Activated naive CD4-positive, alpha-beta T cell treated with Interleukin-2 at 50 U/mL for 16 hours (primary cell): ENCODE measurements at regions not wholly inside any gene's neighbourhood (a gene's known extent, or its start where the extent isn't known, plus 50 kb on each side); places are given as distances from the start of the nearest gene placed in this dataset.

ENCODE experiments used
- DNase-seq: peaks from one replicate; pipeline ENCODE4 v3.0.0-alpha.2; 2020

DNA sequence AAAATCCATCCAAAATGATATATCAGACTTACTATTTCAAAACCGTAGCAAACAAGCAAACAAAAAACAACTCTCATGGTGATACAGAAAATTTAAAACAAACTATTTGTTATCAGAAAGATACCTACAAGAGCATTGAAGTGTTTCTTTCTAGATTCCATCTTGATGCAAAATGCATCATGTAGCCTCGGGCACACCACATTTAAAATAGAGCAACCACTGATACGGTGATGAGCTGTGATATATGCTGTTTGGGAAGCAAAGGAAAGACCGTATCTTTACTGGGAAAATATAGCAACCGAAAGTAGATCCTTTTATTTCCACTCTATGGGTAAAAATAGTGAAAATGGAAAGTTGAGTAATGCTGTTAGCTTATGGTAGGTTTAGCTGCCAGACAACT lies 892.0 kb downstream of the GATA3 start:
- no peak for DNase-seq

DNA sequence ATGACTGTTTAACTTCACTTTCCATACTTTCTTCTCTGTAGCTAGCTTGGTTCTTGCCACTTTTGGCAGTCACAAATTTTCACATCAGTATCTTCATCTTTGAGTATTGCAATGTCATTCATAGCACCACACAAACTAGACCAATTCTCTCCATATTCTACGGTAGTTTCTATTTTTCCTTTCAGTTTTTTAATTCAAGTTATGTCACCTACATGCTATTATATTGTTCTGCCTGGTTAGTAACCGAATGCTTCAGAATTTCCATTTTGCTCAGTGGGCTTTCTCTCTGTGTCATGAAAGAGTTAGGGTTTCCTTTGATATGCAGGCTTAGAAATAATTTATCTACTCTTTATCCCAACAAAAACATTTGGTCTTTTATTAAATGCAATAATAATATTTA lies 896.5 kb downstream of the GATA3 start:
- no peak for DNase-seq

DNA sequence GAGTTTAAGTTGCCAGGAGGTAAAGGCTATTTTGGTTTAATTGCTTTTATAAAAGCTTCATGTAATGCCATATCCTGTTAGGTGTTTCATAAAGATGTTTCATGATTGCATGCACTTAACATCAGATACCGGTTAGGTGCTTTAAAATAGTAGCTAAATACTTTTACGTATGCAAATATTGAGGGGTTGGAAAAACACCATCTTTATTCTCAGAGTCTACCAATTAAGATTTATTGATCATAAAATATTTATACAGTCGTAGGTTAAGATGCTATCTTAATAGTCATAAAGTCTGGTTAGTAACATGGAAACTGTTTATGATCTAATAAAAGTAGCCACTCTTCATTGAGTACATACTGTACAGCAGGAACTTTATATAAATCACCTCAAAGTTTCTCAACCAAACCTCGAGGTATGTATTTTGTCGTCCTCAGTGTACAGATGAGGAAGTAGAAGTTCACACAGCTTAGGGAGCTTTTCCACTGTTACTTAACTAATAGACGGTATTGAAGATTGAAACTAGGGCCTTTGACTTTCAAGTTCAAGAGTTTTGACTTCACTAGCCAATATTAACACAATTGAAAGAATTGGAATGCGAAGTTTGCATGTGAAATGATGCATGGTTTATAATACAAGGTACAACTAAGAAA lies 897.1 kb downstream of the GATA3 start:
- DNase-seq, result no peak

DNA sequence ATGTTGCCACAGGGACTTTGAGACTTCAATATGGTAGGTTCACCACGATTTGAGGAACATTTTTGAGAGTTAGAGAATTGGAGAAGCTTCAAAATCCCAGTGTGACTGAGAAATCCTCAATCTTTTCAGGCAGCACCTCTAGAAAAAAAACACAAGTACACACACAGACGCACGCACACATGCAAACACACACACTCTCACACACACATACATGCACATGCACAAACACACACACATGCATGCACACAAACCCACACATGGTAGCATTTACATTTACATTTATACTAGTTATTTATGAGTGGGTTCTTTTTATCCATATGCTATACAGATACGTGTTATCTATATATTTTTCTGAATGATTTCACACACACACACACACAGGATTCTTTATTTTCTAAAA lies 901.9 kb downstream of the GATA3 start:
- no peak for DNase-seq

DNA sequence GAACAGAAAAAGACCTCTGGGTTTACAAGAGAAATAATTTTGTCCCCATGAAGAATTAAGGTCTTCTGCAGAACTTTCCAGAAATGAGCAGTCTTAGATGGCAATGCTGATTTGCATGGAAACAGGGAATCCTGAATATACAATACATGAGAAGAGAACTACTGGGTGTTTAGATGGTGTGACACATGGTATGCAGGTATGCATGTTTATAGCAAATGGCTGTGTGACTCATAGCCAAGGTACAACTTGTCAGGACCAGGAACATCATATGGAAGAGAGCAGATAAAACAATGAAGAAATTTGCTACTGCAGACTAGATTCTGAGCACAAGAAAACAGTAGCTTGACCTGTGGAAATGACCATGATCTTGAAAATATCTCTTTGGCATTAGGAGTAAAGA lies 907.8 kb downstream of the GATA3 start:
- no peak for DNase-seq

DNA sequence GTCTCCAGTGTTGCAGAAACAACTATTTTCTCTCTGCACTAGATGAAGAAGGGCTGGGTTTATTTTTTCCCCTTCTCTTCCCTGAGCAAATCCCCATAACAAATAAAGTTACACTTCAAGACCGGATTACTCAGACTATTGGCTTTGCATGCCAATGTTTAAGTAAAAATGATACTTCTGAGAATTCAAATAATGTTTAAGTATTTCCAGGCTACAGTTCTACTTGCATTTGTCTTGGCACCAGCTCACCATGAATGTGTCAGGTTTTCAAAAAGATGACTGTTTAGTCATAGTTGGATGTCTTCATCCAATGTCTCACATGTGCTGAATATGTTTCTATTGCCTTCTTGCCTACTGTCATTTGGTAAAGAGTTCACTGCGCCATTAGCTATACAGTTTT lies 912.6 kb downstream of the GATA3 start:
- DNase-seq, result no peak

DNA sequence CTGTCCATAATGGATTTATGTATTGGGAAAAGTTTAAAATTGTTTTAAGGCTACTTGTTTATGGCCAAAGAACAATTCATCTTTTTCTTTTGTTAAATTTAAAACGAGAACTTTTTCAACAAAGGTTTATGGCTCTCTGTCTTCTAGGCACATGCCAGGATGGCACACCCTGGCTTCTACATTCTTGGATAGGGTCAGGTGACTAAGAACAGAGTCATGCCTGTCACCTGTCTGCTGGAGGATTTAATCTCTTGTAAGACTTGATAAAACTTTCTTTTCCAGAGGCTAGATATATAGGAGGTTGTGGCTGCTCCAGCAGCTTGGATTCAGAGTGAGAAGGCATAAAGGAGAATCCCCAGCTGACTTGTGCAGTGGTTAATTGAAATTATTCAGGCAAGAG lies 915.4 kb downstream of the GATA3 start:
- no peak for DNase-seq

DNA sequence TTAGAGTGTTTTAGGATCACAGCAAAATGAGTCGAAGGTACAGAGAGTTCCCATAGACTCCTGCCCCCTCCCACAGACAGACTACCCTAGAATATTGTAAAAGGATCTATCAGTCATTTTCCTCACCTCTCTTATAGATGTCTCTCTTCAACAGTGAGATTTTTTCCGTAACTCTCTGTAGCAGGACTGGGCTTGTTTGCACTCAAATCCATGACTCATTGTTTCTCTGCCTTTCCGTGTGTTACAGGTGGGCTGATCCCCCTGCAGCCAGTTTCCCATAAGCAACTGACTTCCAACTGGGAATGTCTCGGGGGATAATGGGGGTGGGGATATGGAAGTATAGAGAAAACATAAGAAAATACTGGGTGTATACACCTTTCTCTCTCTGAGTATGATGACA lies 921.0 kb downstream of the GATA3 start:
- DNase-seq, result no peak

DNA sequence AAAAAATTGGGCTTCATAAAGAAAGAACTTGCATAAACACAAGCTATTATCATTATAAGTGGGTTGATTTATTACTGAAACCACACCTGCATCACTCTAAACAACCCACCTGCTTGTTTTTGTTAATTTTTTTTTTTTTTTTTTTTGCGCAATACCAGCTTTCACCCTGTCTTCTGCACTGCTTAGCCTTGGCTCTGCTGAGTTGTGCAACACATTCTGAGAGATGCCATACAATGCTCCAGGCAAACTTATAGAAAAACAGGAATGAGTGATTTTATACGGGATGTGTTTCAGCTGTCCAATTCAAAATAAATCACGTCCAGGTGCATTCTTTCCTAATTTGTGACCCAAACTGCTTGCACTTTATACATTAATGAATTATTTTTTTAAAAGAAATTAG lies 923.6 kb downstream of the GATA3 start:
- no peak for DNase-seq

DNA sequence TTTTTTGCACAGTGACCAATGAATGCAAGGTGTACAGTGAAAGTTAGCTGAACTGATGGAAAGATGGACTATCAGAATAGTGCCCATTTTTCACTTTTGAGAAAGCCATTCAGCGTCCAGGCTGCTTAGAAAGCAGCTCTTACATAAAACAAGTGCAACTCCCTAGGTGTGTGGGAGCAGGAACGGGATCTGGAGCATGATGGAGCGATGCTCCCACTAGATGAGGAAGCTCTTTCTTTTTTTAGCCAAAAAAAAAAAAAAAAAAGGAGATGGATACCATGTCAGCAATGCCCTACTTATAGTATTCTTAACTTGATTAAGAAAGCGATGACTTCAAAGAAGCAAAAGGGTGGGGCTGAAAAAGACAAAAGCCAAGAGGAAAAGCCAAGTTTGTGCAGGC lies 925.5 kb downstream of the GATA3 start:
- no peak for DNase-seq

DNA sequence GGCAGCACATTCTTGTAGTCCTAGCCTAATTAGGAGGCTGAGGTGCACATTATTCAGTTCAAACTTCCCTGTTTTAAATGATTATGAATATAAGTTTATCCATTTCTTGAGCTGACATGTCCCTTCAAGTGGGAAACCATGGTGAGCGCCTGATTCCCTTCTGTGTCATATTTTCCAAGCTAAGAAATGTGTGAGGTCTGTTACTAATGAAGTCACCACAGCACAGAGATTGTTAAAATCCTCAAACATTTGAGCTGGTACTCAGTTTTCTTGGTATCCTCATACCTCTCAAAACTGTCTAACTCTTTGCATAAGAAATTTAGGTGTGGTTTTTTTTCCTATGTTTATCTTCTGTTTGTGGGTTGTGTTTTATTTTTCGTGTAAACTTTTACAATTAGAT lies 926.8 kb downstream of the GATA3 start:
- DNase-seq, result no peak

DNA sequence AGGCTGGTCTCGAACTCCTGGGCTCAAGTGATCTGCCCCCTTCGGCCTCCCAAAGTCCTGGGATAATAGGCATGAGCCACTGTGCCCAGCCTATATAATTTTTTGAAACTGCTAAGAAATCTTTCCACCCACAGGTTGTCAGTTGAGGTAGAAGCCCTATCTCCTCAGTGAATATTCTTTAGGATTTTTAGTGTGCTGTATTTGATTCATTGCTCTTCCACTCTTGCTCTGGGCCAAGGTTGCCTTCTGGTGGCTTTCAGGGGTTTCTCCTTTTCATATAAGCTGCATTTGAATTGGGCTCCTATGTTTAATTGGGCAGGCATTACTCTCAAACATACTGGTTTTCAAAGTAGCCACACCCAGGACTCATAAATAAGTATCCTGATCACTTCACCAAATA lies 931.2 kb downstream of the GATA3 start:
- no peak for DNase-seq

DNA sequence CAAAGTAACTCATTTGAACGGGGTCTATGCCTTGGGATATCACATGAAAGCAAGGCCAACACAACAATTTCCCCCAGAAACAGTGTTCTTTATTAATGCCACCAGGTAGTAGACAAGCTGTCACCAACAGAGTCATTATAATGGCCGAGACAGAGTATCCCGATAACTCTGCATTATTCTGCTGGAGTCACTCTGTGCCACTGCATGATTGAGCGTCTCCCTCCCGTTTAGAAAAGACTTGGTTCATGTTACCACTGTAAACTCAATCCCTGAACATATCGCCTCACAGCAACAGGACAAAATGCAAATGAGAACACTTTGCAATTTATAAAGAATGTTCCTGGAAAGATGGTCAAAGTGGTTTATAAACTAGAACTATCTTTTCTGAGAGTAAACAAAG lies 932.5 kb downstream of the GATA3 start:
- no peak for DNase-seq

DNA sequence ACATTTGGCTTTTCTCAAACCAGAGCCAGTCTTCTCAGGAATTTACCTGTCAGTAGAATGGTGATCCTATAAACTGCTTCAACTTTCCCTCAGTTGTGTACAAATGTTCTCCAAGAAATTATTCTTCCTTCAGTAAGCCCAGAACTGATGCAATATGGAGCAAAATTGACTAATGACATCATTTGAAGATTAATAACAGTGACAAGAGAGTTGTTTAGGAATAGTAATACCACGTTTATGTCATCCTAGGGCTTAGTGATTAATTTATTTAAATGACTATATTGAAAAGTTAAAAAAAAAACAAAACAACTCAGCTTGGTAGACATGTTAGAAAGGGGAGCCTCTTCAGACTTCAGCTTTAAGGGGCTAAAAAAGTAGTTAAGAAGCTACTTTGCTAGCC lies 933.2 kb downstream of the GATA3 start:
- no peak for DNase-seq

DNA sequence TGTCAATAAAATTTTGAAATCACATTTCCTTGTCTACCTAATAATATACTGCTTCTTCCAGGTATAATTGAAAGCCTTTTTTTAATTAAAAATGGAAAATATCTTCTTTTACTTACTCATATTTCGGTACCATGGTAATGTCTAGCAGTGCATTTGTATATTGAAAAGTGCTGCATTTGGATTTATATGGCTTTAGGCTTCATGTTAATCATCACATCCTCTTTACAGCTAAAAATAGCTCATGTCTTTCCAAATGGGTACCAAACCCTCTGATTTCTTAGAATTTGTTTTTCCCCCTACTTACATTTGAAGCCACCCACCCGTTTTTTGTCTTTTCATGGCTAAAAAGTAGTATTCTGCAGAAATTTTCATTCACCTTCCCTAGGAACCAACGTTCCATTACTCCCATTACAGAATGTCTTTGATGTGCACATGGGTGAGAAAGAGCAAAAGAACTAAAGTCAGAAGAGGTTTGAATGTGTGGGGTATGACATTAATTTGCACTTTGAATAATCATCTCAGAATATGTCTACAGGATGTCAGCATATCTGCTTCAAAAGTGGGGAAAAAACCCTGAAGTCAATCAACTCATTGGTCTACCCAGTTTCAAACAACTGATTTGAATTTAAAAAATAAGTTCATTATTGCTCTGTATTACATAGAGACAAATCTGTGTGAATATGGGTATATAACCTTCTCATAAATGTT lies 935.9 kb downstream of the GATA3 start:
- DNase-seq, result no peak

DNA sequence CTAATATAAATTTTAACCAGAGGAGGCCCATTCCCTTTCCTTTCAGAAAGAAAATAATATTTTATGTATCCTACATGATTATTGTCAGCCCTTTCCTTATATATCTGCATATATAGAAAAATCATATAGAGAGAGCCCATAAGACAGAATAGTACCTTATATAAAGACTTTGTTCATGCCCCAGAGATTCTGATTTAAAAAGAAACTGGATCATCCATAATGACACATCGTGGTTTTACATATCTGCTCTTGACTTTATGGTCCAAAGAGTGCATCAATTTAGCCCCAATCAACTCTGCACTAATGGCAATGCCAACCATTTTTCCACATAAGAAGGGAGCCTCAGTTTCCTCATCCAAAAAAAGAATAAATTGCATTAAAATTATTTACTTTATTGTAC lies 937.5 kb downstream of the GATA3 start:
- DNase-seq, result no peak

DNA sequence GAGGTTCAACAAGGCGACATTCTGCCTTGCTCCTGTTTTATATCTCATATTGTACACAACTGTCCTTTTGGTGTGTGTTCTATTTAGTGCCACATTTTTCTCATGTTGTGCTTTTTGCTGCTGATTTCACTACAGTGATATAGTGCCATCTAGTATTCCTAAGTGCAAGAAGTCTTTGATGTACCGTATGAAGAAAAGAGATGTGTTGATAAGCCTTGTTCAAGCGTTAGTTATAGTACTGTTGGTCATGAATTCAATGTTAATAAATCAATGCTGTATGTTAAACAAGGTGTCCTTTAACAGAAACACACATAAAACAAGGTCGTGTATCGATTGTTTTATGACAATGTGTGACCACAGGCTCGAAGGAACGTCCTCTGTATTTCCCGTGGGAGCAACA lies 939.4 kb downstream of the GATA3 start:
- DNase-seq, result no peak

DNA sequence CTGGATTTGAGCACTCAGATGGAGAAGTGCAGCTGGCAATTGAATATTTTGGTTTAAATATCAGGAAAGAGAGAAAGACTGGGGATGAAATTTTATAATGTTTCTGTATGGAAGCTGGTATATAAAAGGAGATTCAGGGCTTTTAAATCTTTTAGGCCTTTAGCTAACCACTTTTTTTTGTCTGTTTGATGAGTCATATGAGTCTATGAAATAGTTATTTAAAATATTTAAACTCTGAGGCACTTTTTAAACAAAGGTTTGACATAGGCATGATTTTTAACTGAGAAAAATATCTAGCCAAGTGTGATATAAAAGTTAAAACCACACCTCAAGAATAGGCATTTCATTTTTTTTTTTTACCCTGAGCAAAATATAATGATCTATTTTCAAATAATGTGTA lies 944.3 kb downstream of the GATA3 start:
- no peak for DNase-seq

DNA sequence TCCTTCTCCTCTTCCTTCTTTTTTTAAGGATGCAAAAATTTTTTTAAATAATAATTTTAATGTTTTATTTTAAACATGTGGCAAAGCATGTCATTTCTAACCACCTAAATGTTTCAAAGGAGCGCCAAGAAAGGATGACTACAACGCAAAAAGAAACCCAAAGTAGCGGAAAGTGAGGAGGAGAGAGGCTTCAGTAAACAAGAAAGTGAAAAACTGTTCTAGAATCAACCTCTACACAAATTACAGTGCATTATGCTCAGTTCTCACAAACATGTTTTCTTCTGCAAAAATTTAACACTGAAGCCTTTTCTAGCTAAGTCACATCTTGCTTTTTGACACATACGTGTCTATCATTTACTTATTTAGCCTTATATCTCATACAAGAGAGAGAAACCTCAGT lies 948.6 kb downstream of the GATA3 start:
- no peak for DNase-seq

DNA sequence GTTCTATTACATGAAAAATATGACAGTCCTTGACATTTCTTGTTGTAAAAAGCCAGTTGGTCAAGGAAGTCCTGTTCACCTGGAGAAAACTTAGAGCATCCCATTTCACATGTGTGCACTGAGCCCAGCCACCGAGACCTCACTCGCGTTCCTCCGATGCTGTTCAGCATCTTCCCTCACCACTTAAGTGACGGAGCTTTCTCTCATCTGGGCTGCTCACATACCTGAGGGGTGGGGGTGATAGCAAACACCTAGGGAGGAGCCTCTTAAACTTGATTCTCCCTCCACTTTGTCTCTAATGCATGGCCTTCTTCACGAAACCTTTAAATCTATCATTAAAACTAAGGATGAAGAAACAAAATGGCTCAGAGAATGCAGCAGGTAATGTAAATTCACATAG lies 950.2 kb downstream of the GATA3 start:
- no peak for DNase-seq

DNA sequence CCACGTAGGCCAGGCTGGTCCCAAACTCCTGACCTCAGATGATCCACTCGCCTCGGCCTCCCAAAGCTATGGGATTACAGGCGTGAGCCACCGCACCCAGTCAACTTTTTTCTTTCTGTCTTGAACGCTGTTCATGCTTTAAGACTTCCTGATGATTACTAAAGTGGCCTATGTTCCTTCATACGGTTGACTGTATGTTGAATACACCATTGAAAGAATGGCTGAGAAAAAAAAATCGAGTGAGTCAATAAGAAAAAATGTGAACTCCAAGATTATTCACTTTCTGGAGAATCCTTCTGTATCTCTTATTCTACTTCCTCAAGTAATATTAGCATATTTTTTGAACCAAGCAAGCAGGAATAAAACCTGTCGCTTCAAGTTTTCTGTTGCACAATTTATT lies 955.0 kb downstream of the GATA3 start:
- DNase-seq, result no peak

DNA sequence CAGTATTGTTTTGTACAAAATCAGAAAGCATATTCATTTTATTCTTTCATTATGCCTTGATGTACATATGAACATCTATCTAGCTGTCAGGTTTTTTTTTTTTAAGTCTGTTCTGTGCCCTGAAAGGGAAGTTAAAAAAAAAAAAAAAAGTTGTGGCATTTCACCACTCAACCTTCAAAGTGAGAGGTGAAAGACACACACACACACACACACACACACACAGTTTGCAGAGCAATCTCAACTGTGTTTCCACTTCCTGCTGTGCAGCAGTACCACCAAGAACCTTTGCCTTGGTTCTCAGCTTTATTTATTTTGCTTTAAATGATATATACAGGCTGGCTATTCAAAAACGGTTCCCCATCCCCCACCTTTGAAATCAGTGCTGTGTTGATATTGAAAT lies 955.6 kb downstream of the GATA3 start:
- DNase-seq, result peak; percentile 14

DNA sequence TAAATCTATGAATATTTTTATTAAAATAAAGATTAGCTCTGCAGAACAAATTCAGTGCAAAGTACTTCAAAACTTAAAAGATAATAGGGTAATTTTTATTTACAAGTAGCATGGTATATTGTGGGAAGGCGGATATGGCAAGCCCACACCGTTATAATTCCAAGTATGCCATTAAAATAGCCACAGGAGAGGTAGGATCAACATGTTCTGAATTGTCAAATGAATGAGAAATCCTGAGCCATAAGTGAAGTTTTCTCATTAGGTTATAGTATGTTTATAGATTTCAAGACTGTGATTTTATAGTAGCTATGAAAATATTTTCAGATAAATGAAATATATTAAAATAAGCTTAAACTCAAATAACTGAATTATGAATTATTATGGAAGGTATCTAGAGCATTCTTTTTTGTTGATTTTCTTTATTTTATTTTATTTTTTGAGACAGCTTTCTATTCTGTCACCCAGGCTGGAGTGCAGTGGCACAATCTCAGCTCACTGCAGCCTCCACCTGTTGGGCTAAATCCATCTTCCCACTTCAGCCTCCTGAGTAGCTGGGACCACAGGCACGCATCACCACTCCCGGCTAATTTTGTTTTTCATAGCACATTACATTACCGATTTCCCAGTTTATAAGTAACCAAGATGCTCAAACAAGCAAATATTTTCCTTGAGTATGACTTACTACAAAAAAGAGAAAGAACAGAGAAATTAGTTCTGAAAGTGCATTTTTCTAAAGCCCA lies 956.6 kb downstream of the GATA3 start:
- DNase-seq, result no peak

DNA sequence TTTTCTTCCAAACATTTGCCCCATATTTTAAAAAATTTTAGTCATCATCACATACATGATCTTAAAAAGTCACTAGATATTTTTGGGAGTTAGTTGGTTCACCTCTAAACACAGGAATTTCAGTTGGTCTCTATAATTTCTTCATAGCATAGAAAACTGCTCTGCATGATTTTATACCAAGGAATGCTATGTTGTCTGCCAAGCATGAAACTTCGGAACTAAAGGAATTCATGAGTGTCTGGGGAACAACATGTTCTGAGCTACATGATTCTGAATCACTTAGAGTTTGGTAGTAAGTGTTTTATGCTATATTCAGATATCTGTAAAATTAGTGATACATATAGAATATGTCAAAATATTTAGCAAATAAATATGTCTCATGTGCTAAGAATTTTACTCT lies 957.8 kb downstream of the GATA3 start:
- DNase-seq, result no peak

DNA sequence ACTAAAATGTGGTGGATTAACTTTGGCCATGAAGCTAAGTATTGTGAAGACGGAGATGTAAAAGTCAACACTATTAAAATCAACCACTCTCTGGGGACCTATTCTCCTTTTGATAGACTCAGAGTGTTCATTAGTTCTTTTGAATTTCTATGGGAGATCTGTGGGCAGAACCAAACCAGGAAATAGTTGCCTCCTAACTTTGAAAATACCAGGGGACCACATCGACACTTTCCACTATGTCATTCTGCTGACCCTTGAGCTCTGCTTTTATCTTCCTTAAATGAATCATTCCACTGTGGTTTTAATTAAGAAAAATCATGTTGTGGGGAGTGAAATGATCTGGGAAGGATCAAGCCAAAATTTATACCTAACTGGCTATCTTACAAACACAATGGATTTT lies 960.5 kb downstream of the GATA3 start:
- no peak for DNase-seq
